Calu3 (cell line): ENCODE measurements at regions not wholly inside any gene's neighbourhood (a gene's known extent, or its start where the extent isn't known, plus 50 kb on each side); places are given as distances from the start of the nearest gene placed in this dataset.

Source experiments
- BruUV-seq: library from RNA; stranded (reverse); fragments of 400-500 nt; replicated peaks from 2 replicates; lab custom pipeline; 2021; lab: Mats Ljungman, UMichigan
- CTCF ChIA-PET: fragments of 300-600 bp; sonication (Branson Sonifier 250); formaldehyde crosslinking; loops from one replicate; lab custom pipeline; 2022; ENCODE audit warnings: antibody characterized with exemption; lab: Charles Lee
- DNase-seq: peaks from one replicate; pipeline ENCODE4 v3.0.0; 2022
- H3K27ac Mint-ChIP-seq: one replicate; pipeline ENCODE4 v1.8.0; 2022; ENCODE audit warnings: mixed read lengths; ENCODE audit not compliant: unreplicated experiment
- H3K27me3 Mint-ChIP-seq: one replicate; pipeline ENCODE4 v1.8.0; 2022; ENCODE audit warnings: mixed read lengths; ENCODE audit not compliant: unreplicated experiment
- H3K36me3 Mint-ChIP-seq: one replicate; pipeline ENCODE4 v1.8.0; 2022; ENCODE audit warnings: mild to moderate bottlenecking, moderate library complexity, mixed read lengths; ENCODE audit not compliant: insufficient read depth, unreplicated experiment
- H3K4me1 Mint-ChIP-seq: one replicate; pipeline ENCODE4 v1.8.0; 2022; ENCODE audit warnings: mild to moderate bottlenecking, low read depth, mixed read lengths; ENCODE audit not compliant: unreplicated experiment
- H3K4me3 Mint-ChIP-seq: one replicate; pipeline ENCODE4 v1.8.0; 2022; ENCODE audit warnings: mild to moderate bottlenecking, low read depth, moderate library complexity, mixed read lengths; ENCODE audit not compliant: unreplicated experiment
- H3K9me3 Mint-ChIP-seq: one replicate; pipeline ENCODE4 v1.8.0; 2022; ENCODE audit warnings: low read depth, mixed read lengths; ENCODE audit not compliant: unreplicated experiment
- CTCF ChIP-seq: fragments of 200-600 bp; IDR thresholded peaks from one replicate; pipeline ENCODE4 v1.8.0; 2022; ENCODE audit warnings: antibody characterized with exemption; ENCODE audit not compliant: unreplicated experiment
- intact Hi-C: fragments of 100-400 bp; cut with micrococcal nuclease; formaldehyde crosslinking; loops from one replicate; pipeline ENCODE4 v1.10.0; 2022; ENCODE audit not compliant: unreplicated experiment

GRCh38 chr14:40445020-40445419, 1012.8 kb upstream of the FBXO33 start:
- H3K4me3 Mint-ChIP-seq: no peak overlapping the region

DNA sequence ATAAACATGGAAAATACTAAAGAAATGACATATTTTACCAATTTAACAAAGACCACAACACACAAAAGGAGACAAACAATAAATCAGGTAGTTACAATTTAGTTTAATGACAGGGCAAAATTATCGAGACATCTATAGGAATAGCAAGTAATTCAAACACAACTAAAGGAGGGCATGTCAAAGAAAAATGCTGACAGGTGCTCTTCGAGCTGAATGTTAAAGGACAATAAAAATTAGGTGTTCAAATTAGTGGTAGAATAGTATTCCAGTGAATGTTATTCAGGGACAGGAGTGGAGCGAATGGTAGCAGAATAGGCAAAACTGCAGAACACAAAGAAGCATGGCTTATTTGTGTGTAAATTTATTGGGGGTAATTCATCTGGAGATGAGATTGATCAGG, 1004.3 kb upstream of the FBXO33 start:
- no peak for DNase-seq
- H3K9me3 Mint-ChIP-seq: peaks cover 8% of the 10 kb centered on the region
- TF ChIP-seq CTCF: no peak
- no peaks in the 10 kb centered on the region for H3K36me3 Mint-ChIP-seq
- H3K27me3 Mint-ChIP-seq: no peaks in the 10 kb centered on the region
- intact Hi-C loops: no loop called here
- no peaks in the 10 kb centered on the region for H3K4me1 Mint-ChIP-seq
- no peak overlapping the region for H3K4me3 Mint-ChIP-seq
- H3K27ac Mint-ChIP-seq: no peak overlapping the region
- CTCF ChIA-PET: no interaction called here
- BruUV-seq: no TSS peak

More at GRCh38 chr14:40445020-40445419, 1012.8 kb upstream of the FBXO33 start:
- H3K9me3 Mint-ChIP-seq: peaks cover 9% of the 10 kb centered on the region
- no peak overlapping the region for H3K27ac Mint-ChIP-seq
- intact Hi-C loops: no loop called here
- BruUV-seq: no TSS peak
- H3K27me3 Mint-ChIP-seq: no peaks in the 10 kb centered on the region
- no peak for DNase-seq
- H3K36me3 Mint-ChIP-seq: no peaks in the 10 kb centered on the region
- no peaks in the 10 kb centered on the region for H3K4me1 Mint-ChIP-seq
- CTCF ChIA-PET: no interaction called here
- TF ChIP-seq CTCF: no peak

DNA sequence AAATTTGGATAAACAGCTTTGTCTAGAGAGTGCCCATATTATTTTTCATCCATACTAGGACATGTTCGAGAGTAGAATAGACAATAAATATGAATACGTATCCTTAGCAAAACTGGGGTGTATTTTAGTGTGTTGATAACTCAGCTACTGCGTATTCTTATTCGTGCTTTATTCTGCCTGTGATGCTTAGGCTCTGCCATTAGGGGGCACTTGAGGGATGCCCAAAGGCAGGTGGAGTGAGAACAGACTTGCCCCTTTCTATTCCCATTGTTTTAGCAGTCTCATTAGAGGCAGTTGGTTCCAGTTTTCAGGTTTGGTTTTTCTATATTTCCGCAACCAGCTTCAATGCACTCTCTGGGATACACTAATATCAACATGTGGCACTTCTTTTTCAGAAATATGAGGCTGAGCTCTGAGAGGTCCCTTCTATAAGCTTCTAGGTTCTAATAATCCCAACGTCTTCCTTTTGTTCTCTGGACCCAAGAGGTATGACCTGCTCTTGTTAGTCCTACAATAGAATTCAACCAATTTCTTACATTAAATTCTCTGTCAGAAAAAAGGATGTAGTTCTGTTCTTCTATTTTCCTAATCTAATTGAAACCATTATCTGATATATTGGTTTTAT, 985.7 kb upstream of the FBXO33 start:
- no peaks in the 10 kb centered on the region for H3K27me3 Mint-ChIP-seq

GRCh38 chr14:40416565-40416964, 984.3 kb upstream of the FBXO33 start:
- BruUV-seq: no TSS peak
- H3K4me1 Mint-ChIP-seq: no peaks in the 10 kb centered on the region
- intact Hi-C loops: no loop called here
- no peak overlapping the region for H3K4me3 Mint-ChIP-seq
- CTCF ChIA-PET: no interaction called here
- H3K27ac Mint-ChIP-seq: no peak overlapping the region
- TF ChIP-seq CTCF: no peak
- peaks cover 6% of the 10 kb centered on the region for H3K9me3 Mint-ChIP-seq
- no peaks in the 10 kb centered on the region for H3K27me3 Mint-ChIP-seq
- no peaks in the 10 kb centered on the region for H3K36me3 Mint-ChIP-seq
- no peak for DNase-seq

More for the DNA sequence above, 985.7 kb upstream of the FBXO33 start:
- no peak for DNase-seq
- H3K9me3 Mint-ChIP-seq: peaks cover 4% of the 10 kb centered on the region
- H3K4me1 Mint-ChIP-seq: no peaks in the 10 kb centered on the region
- BruUV-seq: no TSS peak
- CTCF ChIA-PET: no interaction called here
- TF ChIP-seq CTCF: no peak
- H3K4me3 Mint-ChIP-seq: no peak overlapping the region
- intact Hi-C loops: no loop called here
- H3K27ac Mint-ChIP-seq: no peak overlapping the region
- H3K36me3 Mint-ChIP-seq: no peaks in the 10 kb centered on the region
